GM23338 (cell line): ENCODE measurements at regions not wholly inside any gene's neighbourhood (a gene's known extent, or its start where the extent isn't known, plus 50 kb on each side); places are given as distances from the start of the nearest gene placed in this dataset.

Experiments used
- CREB1 ChIP-seq: fragments of 250-450 bp; sonication (Bioruptor Pico); IDR thresholded peaks from 2 replicates; pipeline ENCODE4 v1.5.0; 2020; ENCODE audit warnings: low read depth, mild to moderate bottlenecking, moderate library complexity
- EZH2 ChIP-seq: fragments of 200-600 bp; sonication (generic); IDR thresholded peaks from one replicate; pipeline ENCODE4 v1.8.0; 2017; ENCODE audit warnings: antibody characterized with exemption, mild to moderate bottlenecking, low read depth; ENCODE audit not compliant: unreplicated experiment
- EZH2phosphoT487 ChIP-seq: fragments of 200-600 bp; sonication (generic); IDR thresholded peaks from one replicate; pipeline ENCODE4 v1.8.1; 2018; ENCODE audit warnings: antibody characterized with exemption; ENCODE audit not compliant: unreplicated experiment
- JUNB ChIP-seq: IDR thresholded peaks from one replicate; pipeline ENCODE4 v1.6.1; 2016; ENCODE audit warnings: antibody characterized with exemption; ENCODE audit not compliant: unreplicated experiment
- NANOG ChIP-seq: IDR thresholded peaks from 2 replicates; pipeline ENCODE4 v1.6.1; 2016; ENCODE audit warnings: antibody characterized with exemption, borderline replicate concordance
- POLR2AphosphoS5 ChIP-seq: IDR thresholded peaks from 2 replicates; pipeline ENCODE4 v1.6.1; 2016; ENCODE audit warnings: antibody characterized with exemption, low read depth
- STAT1 ChIP-seq: IDR thresholded peaks from one replicate; pipeline ENCODE4 v1.6.1; 2016; ENCODE audit warnings: antibody characterized with exemption; ENCODE audit not compliant: unreplicated experiment
- ZNF114 ChIP-seq: fragments of 250-450 bp; sonication (Bioruptor Pico); IDR thresholded peaks from 2 replicates; pipeline ENCODE4 v1.5.0; 2020; ENCODE audit warnings: mild to moderate bottlenecking, moderate library complexity
- ZNF331 ChIP-seq: fragments of 250-450 bp; sonication (Bioruptor Pico); IDR thresholded peaks from 2 replicates; pipeline ENCODE4 v1.5.0; 2020; ENCODE audit warnings: low read depth, mild to moderate bottlenecking, moderate library complexity
- TF ChIP-seq, protein P1 (sequence below), 2 experiments: fragments of 200-600 bp in 1 of 2; sonication (generic) in 1 of 2; conservative IDR thresholded peaks; 2 replicates each; pipeline versions ENCODE4 v1.5.1 to v1.6.1; 2016 to 2017; ENCODE audit warnings: antibody characterized with exemption in 2 of 2, low read depth in 2 of 2, mild to moderate bottlenecking in 2 of 2, moderate library complexity in 1 of 2
- TF ChIP-seq, protein P2 (sequence below): IDR thresholded peaks from one replicate; pipeline ENCODE4 v1.6.1; 2018; ENCODE audit warnings: antibody characterized with exemption; ENCODE audit not compliant: unreplicated experiment
- TF ChIP-seq, protein P3 (sequence below): fragments of 250-450 bp; sonication (Bioruptor Pico); IDR thresholded peaks from 2 replicates; pipeline ENCODE4 v1.5.0; 2020; ENCODE audit warnings: mild to moderate bottlenecking, moderate library complexity
- TF ChIP-seq, protein P4 (sequence below): IDR thresholded peaks from 2 replicates; pipeline ENCODE4 v1.6.1; 2016; ENCODE audit warnings: antibody characterized with exemption

DNA sequence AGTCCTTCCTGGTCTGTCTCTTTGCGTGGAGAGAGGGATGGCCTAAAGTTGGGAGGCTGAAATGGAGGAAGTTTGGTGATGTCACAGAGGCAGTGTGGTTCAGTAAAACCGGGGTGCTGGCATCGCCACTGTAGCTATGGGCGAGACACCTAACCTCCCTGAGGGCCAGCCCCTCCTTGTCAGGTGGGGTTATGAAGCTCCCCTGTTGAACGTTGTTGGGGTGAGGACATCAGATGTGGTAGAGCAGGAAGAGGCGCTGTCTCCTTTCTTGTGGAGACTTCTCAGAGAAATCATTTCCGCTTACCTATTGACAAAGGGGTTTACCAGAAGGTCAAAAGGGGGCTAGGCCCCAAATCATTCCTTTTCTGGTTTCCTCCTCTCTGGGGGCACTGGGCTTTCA lies 294.7 kb downstream of the SIPA1L2 start:
- TF ChIP-seq, protein P1, sequence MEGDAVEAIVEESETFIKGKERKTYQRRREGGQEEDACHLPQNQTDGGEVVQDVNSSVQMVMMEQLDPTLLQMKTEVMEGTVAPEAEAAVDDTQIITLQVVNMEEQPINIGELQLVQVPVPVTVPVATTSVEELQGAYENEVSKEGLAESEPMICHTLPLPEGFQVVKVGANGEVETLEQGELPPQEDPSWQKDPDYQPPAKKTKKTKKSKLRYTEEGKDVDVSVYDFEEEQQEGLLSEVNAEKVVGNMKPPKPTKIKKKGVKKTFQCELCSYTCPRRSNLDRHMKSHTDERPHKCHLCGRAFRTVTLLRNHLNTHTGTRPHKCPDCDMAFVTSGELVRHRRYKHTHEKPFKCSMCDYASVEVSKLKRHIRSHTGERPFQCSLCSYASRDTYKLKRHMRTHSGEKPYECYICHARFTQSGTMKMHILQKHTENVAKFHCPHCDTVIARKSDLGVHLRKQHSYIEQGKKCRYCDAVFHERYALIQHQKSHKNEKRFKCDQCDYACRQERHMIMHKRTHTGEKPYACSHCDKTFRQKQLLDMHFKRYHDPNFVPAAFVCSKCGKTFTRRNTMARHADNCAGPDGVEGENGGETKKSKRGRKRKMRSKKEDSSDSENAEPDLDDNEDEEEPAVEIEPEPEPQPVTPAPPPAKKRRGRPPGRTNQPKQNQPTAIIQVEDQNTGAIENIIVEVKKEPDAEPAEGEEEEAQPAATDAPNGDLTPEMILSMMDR (conservative IDR thresholded peaks at IDR 0.05; ENCODE audit: low read depth in 2 of 2) = no peak
- TF ChIP-seq CREB1 (CRISPR knock-in tag) (no peak), POLR2AphosphoS5 (no peak), EZH2 (no peak), ZNF114 (CRISPR knock-in tag) (no peak), JUNB (no peak), ZNF331 (CRISPR knock-in tag) (no peak), EZH2phosphoT487 (no peak), NANOG (no peak), STAT1 (no peak)
- TF ChIP-seq, protein P2, sequence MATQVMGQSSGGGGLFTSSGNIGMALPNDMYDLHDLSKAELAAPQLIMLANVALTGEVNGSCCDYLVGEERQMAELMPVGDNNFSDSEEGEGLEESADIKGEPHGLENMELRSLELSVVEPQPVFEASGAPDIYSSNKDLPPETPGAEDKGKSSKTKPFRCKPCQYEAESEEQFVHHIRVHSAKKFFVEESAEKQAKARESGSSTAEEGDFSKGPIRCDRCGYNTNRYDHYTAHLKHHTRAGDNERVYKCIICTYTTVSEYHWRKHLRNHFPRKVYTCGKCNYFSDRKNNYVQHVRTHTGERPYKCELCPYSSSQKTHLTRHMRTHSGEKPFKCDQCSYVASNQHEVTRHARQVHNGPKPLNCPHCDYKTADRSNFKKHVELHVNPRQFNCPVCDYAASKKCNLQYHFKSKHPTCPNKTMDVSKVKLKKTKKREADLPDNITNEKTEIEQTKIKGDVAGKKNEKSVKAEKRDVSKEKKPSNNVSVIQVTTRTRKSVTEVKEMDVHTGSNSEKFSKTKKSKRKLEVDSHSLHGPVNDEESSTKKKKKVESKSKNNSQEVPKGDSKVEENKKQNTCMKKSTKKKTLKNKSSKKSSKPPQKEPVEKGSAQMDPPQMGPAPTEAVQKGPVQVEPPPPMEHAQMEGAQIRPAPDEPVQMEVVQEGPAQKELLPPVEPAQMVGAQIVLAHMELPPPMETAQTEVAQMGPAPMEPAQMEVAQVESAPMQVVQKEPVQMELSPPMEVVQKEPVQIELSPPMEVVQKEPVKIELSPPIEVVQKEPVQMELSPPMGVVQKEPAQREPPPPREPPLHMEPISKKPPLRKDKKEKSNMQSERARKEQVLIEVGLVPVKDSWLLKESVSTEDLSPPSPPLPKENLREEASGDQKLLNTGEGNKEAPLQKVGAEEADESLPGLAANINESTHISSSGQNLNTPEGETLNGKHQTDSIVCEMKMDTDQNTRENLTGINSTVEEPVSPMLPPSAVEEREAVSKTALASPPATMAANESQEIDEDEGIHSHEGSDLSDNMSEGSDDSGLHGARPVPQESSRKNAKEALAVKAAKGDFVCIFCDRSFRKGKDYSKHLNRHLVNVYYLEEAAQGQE = no peak
- TF ChIP-seq, protein P3, sequence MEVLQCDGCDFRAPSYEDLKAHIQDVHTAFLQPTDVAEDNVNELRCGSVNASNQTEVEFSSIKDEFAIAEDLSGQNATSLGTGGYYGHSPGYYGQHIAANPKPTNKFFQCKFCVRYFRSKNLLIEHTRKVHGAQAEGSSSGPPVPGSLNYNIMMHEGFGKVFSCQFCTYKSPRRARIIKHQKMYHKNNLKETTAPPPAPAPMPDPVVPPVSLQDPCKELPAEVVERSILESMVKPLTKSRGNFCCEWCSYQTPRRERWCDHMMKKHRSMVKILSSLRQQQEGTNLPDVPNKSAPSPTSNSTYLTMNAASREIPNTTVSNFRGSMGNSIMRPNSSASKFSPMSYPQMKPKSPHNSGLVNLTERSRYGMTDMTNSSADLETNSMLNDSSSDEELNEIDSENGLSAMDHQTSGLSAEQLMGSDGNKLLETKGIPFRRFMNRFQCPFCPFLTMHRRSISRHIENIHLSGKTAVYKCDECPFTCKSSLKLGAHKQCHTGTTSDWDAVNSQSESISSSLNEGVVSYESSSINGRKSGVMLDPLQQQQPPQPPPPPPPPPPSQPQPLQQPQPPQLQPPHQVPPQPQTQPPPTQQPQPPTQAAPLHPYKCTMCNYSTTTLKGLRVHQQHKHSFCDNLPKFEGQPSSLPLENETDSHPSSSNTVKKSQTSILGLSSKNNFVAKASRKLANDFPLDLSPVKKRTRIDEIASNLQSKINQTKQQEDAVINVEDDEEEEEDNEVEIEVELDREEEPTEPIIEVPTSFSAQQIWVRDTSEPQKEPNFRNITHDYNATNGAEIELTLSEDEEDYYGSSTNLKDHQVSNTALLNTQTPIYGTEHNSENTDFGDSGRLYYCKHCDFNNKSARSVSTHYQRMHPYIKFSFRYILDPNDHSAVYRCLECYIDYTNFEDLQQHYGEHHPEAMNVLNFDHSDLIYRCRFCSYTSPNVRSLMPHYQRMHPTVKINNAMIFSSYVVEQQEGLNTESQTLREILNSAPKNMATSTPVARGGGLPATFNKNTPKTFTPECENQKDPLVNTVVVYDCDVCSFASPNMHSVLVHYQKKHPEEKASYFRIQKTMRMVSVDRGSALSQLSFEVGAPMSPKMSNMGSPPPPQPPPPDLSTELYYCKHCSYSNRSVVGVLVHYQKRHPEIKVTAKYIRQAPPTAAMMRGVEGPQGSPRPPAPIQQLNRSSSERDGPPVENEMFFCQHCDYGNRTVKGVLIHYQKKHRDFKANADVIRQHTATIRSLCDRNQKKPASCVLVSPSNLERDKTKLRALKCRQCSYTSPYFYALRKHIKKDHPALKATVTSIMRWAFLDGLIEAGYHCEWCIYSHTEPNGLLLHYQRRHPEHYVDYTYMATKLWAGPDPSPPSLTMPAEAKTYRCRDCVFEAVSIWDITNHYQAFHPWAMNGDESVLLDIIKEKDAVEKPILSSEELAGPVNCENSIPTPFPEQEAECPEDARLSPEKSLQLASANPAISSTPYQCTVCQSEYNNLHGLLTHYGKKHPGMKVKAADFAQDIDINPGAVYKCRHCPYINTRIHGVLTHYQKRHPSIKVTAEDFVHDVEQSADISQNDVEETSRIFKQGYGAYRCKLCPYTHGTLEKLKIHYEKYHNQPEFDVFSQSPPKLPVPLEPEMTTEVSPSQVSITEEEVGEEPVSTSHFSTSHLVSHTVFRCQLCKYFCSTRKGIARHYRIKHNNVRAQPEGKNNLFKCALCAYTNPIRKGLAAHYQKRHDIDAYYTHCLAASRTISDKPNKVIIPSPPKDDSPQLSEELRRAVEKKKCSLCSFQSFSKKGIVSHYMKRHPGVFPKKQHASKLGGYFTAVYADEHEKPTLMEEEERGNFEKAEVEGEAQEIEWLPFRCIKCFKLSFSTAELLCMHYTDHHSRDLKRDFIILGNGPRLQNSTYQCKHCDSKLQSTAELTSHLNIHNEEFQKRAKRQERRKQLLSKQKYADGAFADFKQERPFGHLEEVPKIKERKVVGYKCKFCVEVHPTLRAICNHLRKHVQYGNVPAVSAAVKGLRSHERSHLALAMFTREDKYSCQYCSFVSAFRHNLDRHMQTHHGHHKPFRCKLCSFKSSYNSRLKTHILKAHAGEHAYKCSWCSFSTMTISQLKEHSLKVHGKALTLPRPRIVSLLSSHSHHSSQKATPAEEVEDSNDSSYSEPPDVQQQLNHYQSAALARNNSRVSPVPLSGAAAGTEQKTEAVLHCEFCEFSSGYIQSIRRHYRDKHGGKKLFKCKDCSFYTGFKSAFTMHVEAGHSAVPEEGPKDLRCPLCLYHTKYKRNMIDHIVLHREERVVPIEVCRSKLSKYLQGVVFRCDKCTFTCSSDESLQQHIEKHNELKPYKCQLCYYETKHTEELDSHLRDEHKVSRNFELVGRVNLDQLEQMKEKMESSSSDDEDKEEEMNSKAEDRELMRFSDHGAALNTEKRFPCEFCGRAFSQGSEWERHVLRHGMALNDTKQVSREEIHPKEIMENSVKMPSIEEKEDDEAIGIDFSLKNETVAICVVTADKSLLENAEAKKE (CRISPR knock-in tag) = no peak
- TF ChIP-seq, protein P4, sequence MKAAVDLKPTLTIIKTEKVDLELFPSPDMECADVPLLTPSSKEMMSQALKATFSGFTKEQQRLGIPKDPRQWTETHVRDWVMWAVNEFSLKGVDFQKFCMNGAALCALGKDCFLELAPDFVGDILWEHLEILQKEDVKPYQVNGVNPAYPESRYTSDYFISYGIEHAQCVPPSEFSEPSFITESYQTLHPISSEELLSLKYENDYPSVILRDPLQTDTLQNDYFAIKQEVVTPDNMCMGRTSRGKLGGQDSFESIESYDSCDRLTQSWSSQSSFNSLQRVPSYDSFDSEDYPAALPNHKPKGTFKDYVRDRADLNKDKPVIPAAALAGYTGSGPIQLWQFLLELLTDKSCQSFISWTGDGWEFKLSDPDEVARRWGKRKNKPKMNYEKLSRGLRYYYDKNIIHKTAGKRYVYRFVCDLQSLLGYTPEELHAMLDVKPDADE = no peak
